Smooth muscle cell (in vitro differentiated cells): ENCODE measurements at regions not wholly inside any gene's neighbourhood (a gene's known extent, or its start where the extent isn't known, plus 50 kb on each side); places are given as distances from the start of the nearest gene placed in this dataset.

Source experiments
- DNase-seq: peaks from one replicate; lab custom pipeline; 2025; ENCODE audit not compliant: unreplicated experiment; lab: John Stamatoyannopoulos, UW
- H2AFZ ChIP-seq: fragments of 200-600 bp; sonication (generic); 2 replicates; pipeline ENCODE4 v1.6.0; 2016; ENCODE audit warnings: antibody characterized with exemption, low read depth, mild to moderate bottlenecking
- H3F3A ChIP-seq: fragments of 200-600 bp; sonication (generic); 2 replicates; pipeline ENCODE4 v1.6.0; 2017; ENCODE audit warnings: antibody characterized with exemption, low read depth
- H3K27ac ChIP-seq: fragments of 200-600 bp; sonication (generic); 2 replicates; pipeline ENCODE4 v1.5.1; 2016; ENCODE audit warnings: low read depth, mild to moderate bottlenecking
- H3K27me3 ChIP-seq: fragments of 200-600 bp; sonication (generic); 2 replicates; pipeline ENCODE4 v1.6.1; 2016; ENCODE audit warnings: low read depth, mild to moderate bottlenecking
- H3K36me3 ChIP-seq: fragments of 200-600 bp; sonication (generic); 2 replicates; pipeline ENCODE4 v1.5.1; 2016; ENCODE audit warnings: low read depth
- H3K4me1 ChIP-seq: fragments of 200-600 bp; sonication (generic); 2 replicates; pipeline ENCODE4 v1.5.1; 2016; ENCODE audit warnings: low read depth
- H3K4me2 ChIP-seq: fragments of 200-600 bp; sonication (generic); 2 replicates; pipeline ENCODE4 v1.6.0; 2016; ENCODE audit warnings: mild to moderate bottlenecking
- H3K4me3 ChIP-seq: fragments of 200-600 bp; sonication (generic); 2 replicates; pipeline ENCODE4 v1.5.1; 2016; ENCODE audit warnings: mild to moderate bottlenecking
- H3K79me2 ChIP-seq: fragments of 200-600 bp; sonication (generic); 2 replicates; pipeline ENCODE4 v1.6.0; 2016; ENCODE audit warnings: low read depth, mild to moderate bottlenecking
- H3K9ac ChIP-seq: fragments of 200-600 bp; sonication (generic); 2 replicates; pipeline ENCODE4 v1.6.0; 2016; ENCODE audit warnings: low read depth
- H3K9me3 ChIP-seq: fragments of 200-600 bp; sonication (generic); replicated peaks from 2 replicates; pipeline ENCODE4 v1.5.1; 2016; ENCODE audit warnings: low read depth
- H4K20me1 ChIP-seq: fragments of 200-600 bp; sonication (generic); 2 replicates; pipeline ENCODE4 v1.6.0; 2016; ENCODE audit warnings: low read depth
- CTCF ChIP-seq: fragments of 200-600 bp; sonication (generic); IDR thresholded peaks from 2 replicates; pipeline ENCODE4 v1.5.1; 2017; ENCODE audit warnings: borderline replicate concordance, mild to moderate bottlenecking, antibody characterized with exemption; ENCODE audit not compliant: insufficient read depth, poor library complexity, severe bottlenecking
- WGBS: methylation state at CpG from one replicate; pipeline ENCODE4 v1.1.7; 2016; ENCODE audit warnings: low lambda C conversion rate; 5-methylcytosine and 5-hydroxymethylcytosine counted together

GRCh38 chr7:15011289-15011688 lies 108.7 kb upstream of the DGKB start:
- H3K9me3 ChIP-seq = no peaks in the 10 kb centered on the region
- WGBS = 58% methylated on average over 3 of the region's 3 CpGs

GRCh38 chr7:15007507-15007906 lies 105.0 kb upstream of the DGKB start:
- Histone ChIP-seq H3K27me3 (no peaks in the 10 kb centered on the region), H3K4me2 (no peak overlapping the region), H3K36me3 (no peaks in the 10 kb centered on the region), H2AFZ (peak overlapping the region; percentile 5), H3K79me2 (no peaks in the 10 kb centered on the region), H4K20me1 (no peaks in the 10 kb centered on the region), H3F3A (no peaks in the 10 kb centered on the region), H3K9ac (no peak overlapping the region), H3K27ac (no peak overlapping the region), H3K4me1 (no peaks in the 10 kb centered on the region), H3K4me3 (no peak overlapping the region), H3K9me3 (no peaks in the 10 kb centered on the region)
- no peak for DNase-seq
- TF ChIP-seq CTCF = peak; percentile 29
- WGBS = 57% methylated on average over 5 of the region's 5 CpGs

More at GRCh38 chr7:15011289-15011688, 108.7 kb upstream of the DGKB start:
- no peak for DNase-seq
- H3K27ac ChIP-seq = no peak overlapping the region
- H4K20me1 ChIP-seq = no peaks in the 10 kb centered on the region
- no peak overlapping the region for H2AFZ ChIP-seq
- no peak for TF ChIP-seq CTCF
- no peak overlapping the region for H3K9ac ChIP-seq
- no peaks in the 10 kb centered on the region for H3K27me3 ChIP-seq
- no peaks in the 10 kb centered on the region for H3K79me2 ChIP-seq
- no peaks in the 10 kb centered on the region for H3F3A ChIP-seq
- H3K4me3 ChIP-seq = no peak overlapping the region
- no peaks in the 10 kb centered on the region for H3K4me1 ChIP-seq
- no peaks in the 10 kb centered on the region for H3K36me3 ChIP-seq
- H3K4me2 ChIP-seq = no peak overlapping the region

- no peak overlapping the region for H3K4me2 ChIP-seq
- no peaks in the 10 kb centered on the region for H4K20me1 ChIP-seq
- no peak overlapping the region for H3K9ac ChIP-seq
- no peak for TF ChIP-seq CTCF
- H3K27ac ChIP-seq = no peak overlapping the region
- DNase-seq = no peak
- H2AFZ ChIP-seq = no peak overlapping the region
- H3K79me2 ChIP-seq = no peaks in the 10 kb centered on the region
- H3K4me3 ChIP-seq = no peak overlapping the region
- no peaks in the 10 kb centered on the region for H3K36me3 ChIP-seq
- no peaks in the 10 kb centered on the region for H3K4me1 ChIP-seq
- no peaks in the 10 kb centered on the region for H3F3A ChIP-seq
- no peaks in the 10 kb centered on the region for H3K27me3 ChIP-seq
- 95% methylated on average over 5 of the region's 5 CpGs for WGBS
- no peaks in the 10 kb centered on the region for H3K9me3 ChIP-seq
Measured at GRCh38 chr7:15005672-15006071, 103.1 kb upstream of the DGKB start.

GRCh38 chr7:15000157-15000556 lies 97.6 kb upstream of the DGKB start:
- WGBS = 86% methylated on average over 1 of the region's 1 CpG
- Histone ChIP-seq H3K4me1 (no peaks in the 10 kb centered on the region), H3K4me3 (no peak overlapping the region), H3K79me2 (no peaks in the 10 kb centered on the region), H4K20me1 (no peaks in the 10 kb centered on the region), H3K27ac (no peak overlapping the region), H3K4me2 (no peak overlapping the region), H3K36me3 (no peaks in the 10 kb centered on the region), H3K27me3 (no peaks in the 10 kb centered on the region), H3F3A (no peaks in the 10 kb centered on the region), H2AFZ (no peak overlapping the region), H3K9ac (no peak overlapping the region), H3K9me3 (no peaks in the 10 kb centered on the region)
- DNase-seq = no peak
- TF ChIP-seq CTCF = no peak
